GM23338 (cell line): ENCODE measurements at regions not wholly inside any gene's neighbourhood (a gene's known extent, or its start where the extent isn't known, plus 50 kb on each side); places are given as distances from the start of the nearest gene placed in this dataset.

ENCODE experiments used
- ATAC-seq: fragments of 200-7000 bp; cut with Tn5 transposase; 3 replicates; pipeline ENCODE4 v1.9.1; 2020
- DNase-seq: peaks from one replicate; pipeline ENCODE4 v3.0.0-alpha.2; 2015; ENCODE audit warnings: low spot score
- H2AFZ ChIP-seq: fragments of 200-600 bp; sonication (generic); 2 replicates; pipeline ENCODE4 v1.8.0; 2016; ENCODE audit warnings: antibody characterized with exemption, mild to moderate bottlenecking, moderate library complexity
- H3F3A ChIP-seq: fragments of 200-600 bp; sonication (generic); replicated peaks from 2 replicates; pipeline ENCODE4 v1.8.0; 2017; ENCODE audit warnings: antibody characterized with exemption, mixed run types, low read depth
- H3K27ac ChIP-seq: fragments of 200-600 bp; sonication (generic); 2 replicates; pipeline ENCODE4 v1.6.1; 2016; ENCODE audit warnings: low read depth
- H3K27me3 ChIP-seq: fragments of 200-600 bp; sonication (generic); 2 replicates; pipeline ENCODE4 v1.8.0; 2016; ENCODE audit warnings: mild to moderate bottlenecking, mixed run types, moderate library complexity; ENCODE audit not compliant: insufficient read depth
- H3K36me3 ChIP-seq: fragments of 200-600 bp; sonication (generic); 2 replicates; pipeline ENCODE4 v1.8.0; 2016; ENCODE audit warnings: mild to moderate bottlenecking; ENCODE audit not compliant: insufficient read depth
- H3K4me1 ChIP-seq: fragments of 200-600 bp; sonication (generic); 2 replicates; pipeline ENCODE4 v1.8.0; 2016; ENCODE audit warnings: mild to moderate bottlenecking, moderate library complexity; ENCODE audit not compliant: insufficient read depth
- H3K4me2 ChIP-seq: fragments of 200-600 bp; sonication (generic); 2 replicates; pipeline ENCODE4 v1.7.1; 2017; ENCODE audit warnings: mixed run types
- H3K4me3 ChIP-seq: fragments of 200-600 bp; sonication (generic); 2 replicates; pipeline ENCODE4 v1.6.1; 2016; ENCODE audit warnings: mixed run types
- H3K79me2 ChIP-seq: fragments of 200-600 bp; sonication (generic); replicated peaks from 2 replicates; pipeline ENCODE4 v1.8.0; 2017; ENCODE audit warnings: mild to moderate bottlenecking; ENCODE audit not compliant: insufficient read depth
- H3K9me2 ChIP-seq: fragments of 200-600 bp; sonication (generic); 2 replicates; pipeline ENCODE4 v1.8.0; 2017; ENCODE audit not compliant: insufficient read depth
- H4K20me1 ChIP-seq: fragments of 200-600 bp; sonication (generic); replicated peaks from 2 replicates; pipeline ENCODE4 v1.8.0; 2017; ENCODE audit warnings: mild to moderate bottlenecking; ENCODE audit not compliant: insufficient read depth
- H3K27ac Mint-ChIP-seq: 2 replicates; pipeline ENCODE4 v1.8.0; 2020; ENCODE audit warnings: inconsistent platforms, mild to moderate bottlenecking, moderate library complexity, mixed read lengths
- H3K27me3 Mint-ChIP-seq: 3 replicates; pipeline ENCODE4 v1.8.0; 2022; ENCODE audit warnings: low read depth, mild to moderate bottlenecking, moderate library complexity, mixed read lengths, inconsistent platforms; ENCODE audit not compliant: insufficient read depth, poor library complexity
- H3K36me3 Mint-ChIP-seq: 3 replicates; pipeline ENCODE4 v1.8.0; 2021; ENCODE audit warnings: low read depth, mild to moderate bottlenecking, inconsistent platforms, moderate library complexity, mixed read lengths
- H3K4me1 Mint-ChIP-seq: 3 replicates; pipeline ENCODE4 v1.8.0; 2020; ENCODE audit warnings: mild to moderate bottlenecking, inconsistent platforms, mixed read lengths
- H3K4me3 Mint-ChIP-seq: 3 replicates; pipeline ENCODE4 v1.8.0; 2021; ENCODE audit warnings: moderate library complexity, mild to moderate bottlenecking, inconsistent platforms, mixed read lengths
- H3K9me3 Mint-ChIP-seq: 3 replicates; pipeline ENCODE4 v1.8.0; 2020; ENCODE audit warnings: moderate library complexity, mild to moderate bottlenecking, inconsistent platforms, mixed read lengths
- CREB1 ChIP-seq: fragments of 250-450 bp; sonication (Bioruptor Pico); IDR thresholded peaks from 2 replicates; pipeline ENCODE4 v1.5.0; 2020; ENCODE audit warnings: low read depth, mild to moderate bottlenecking, moderate library complexity
- EZH2 ChIP-seq: fragments of 200-600 bp; sonication (generic); IDR thresholded peaks from one replicate; pipeline ENCODE4 v1.8.0; 2017; ENCODE audit warnings: antibody characterized with exemption, mild to moderate bottlenecking, low read depth; ENCODE audit not compliant: unreplicated experiment
- EZH2phosphoT487 ChIP-seq: fragments of 200-600 bp; sonication (generic); IDR thresholded peaks from one replicate; pipeline ENCODE4 v1.8.1; 2018; ENCODE audit warnings: antibody characterized with exemption; ENCODE audit not compliant: unreplicated experiment
- JUNB ChIP-seq: IDR thresholded peaks from one replicate; pipeline ENCODE4 v1.6.1; 2016; ENCODE audit warnings: antibody characterized with exemption; ENCODE audit not compliant: unreplicated experiment
- NANOG ChIP-seq: IDR thresholded peaks from 2 replicates; pipeline ENCODE4 v1.6.1; 2016; ENCODE audit warnings: antibody characterized with exemption, borderline replicate concordance
- POLR2AphosphoS5 ChIP-seq: IDR thresholded peaks from 2 replicates; pipeline ENCODE4 v1.6.1; 2016; ENCODE audit warnings: antibody characterized with exemption, low read depth
- STAT1 ChIP-seq: IDR thresholded peaks from one replicate; pipeline ENCODE4 v1.6.1; 2016; ENCODE audit warnings: antibody characterized with exemption; ENCODE audit not compliant: unreplicated experiment
- ZNF114 ChIP-seq: fragments of 250-450 bp; sonication (Bioruptor Pico); IDR thresholded peaks from 2 replicates; pipeline ENCODE4 v1.5.0; 2020; ENCODE audit warnings: mild to moderate bottlenecking, moderate library complexity
- ZNF331 ChIP-seq: fragments of 250-450 bp; sonication (Bioruptor Pico); IDR thresholded peaks from 2 replicates; pipeline ENCODE4 v1.5.0; 2020; ENCODE audit warnings: low read depth, mild to moderate bottlenecking, moderate library complexity
- TF ChIP-seq, protein P1 (sequence below): IDR thresholded peaks from one replicate; pipeline ENCODE4 v1.6.1; 2018; ENCODE audit warnings: antibody characterized with exemption; ENCODE audit not compliant: unreplicated experiment
- TF ChIP-seq, protein P2 (sequence below), 2 experiments: fragments of 200-600 bp in 1 of 2; sonication (generic) in 1 of 2; conservative IDR thresholded peaks; 2 replicates each; pipeline versions ENCODE4 v1.5.1 to v1.6.1; 2016 to 2017; ENCODE audit warnings: antibody characterized with exemption in 2 of 2, low read depth in 2 of 2, mild to moderate bottlenecking in 2 of 2, moderate library complexity in 1 of 2
- TF ChIP-seq, protein P3 (sequence below): fragments of 250-450 bp; sonication (Bioruptor Pico); IDR thresholded peaks from 2 replicates; pipeline ENCODE4 v1.5.0; 2020; ENCODE audit warnings: mild to moderate bottlenecking, moderate library complexity
- TF ChIP-seq, protein P4 (sequence below): IDR thresholded peaks from 2 replicates; pipeline ENCODE4 v1.6.1; 2016; ENCODE audit warnings: antibody characterized with exemption

DNA sequence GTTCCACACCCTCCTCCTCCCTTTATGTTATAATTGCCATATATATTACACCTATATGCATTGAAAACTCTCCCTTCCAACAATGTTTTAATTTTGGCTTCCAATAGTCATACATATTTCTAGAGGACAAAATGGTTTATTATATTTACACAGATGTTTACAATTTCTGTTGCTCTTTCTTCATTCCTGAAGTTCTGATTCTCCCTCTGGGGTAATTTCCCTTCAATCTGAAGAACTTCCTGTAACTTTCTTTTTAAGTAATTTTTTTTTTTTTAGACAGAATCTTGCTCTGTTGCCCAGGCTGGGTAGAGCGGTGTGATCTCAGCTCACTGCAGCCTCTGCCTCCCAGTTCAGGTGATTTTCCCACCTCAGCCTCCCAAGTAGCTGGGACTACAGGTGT lies 173.0 kb upstream of the MAP1B start:
- Mint-ChIP-seq H3K27ac (no peak overlapping the region), H3K9me3 (no peaks in the 10 kb centered on the region), H3K27me3 (peaks cover 2% of the 10 kb centered on the region), H3K4me1 (peaks cover 32% of the 10 kb centered on the region), H3K4me3 (no peak overlapping the region), H3K36me3 (no peaks in the 10 kb centered on the region)
- H3F3A ChIP-seq = no peaks in the 10 kb centered on the region
- ATAC-seq (no peak), DNase-seq (no peak)
- no peaks in the 10 kb centered on the region for H4K20me1 ChIP-seq
- no peak overlapping the region for H3K27ac ChIP-seq
- H3K79me2 ChIP-seq = no peaks in the 10 kb centered on the region
- H3K9me2 ChIP-seq = no peaks in the 10 kb centered on the region; the same call in 1 of the 2 replicates
- TF ChIP-seq, protein P1, sequence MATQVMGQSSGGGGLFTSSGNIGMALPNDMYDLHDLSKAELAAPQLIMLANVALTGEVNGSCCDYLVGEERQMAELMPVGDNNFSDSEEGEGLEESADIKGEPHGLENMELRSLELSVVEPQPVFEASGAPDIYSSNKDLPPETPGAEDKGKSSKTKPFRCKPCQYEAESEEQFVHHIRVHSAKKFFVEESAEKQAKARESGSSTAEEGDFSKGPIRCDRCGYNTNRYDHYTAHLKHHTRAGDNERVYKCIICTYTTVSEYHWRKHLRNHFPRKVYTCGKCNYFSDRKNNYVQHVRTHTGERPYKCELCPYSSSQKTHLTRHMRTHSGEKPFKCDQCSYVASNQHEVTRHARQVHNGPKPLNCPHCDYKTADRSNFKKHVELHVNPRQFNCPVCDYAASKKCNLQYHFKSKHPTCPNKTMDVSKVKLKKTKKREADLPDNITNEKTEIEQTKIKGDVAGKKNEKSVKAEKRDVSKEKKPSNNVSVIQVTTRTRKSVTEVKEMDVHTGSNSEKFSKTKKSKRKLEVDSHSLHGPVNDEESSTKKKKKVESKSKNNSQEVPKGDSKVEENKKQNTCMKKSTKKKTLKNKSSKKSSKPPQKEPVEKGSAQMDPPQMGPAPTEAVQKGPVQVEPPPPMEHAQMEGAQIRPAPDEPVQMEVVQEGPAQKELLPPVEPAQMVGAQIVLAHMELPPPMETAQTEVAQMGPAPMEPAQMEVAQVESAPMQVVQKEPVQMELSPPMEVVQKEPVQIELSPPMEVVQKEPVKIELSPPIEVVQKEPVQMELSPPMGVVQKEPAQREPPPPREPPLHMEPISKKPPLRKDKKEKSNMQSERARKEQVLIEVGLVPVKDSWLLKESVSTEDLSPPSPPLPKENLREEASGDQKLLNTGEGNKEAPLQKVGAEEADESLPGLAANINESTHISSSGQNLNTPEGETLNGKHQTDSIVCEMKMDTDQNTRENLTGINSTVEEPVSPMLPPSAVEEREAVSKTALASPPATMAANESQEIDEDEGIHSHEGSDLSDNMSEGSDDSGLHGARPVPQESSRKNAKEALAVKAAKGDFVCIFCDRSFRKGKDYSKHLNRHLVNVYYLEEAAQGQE = no peak
- TF ChIP-seq, protein P2, sequence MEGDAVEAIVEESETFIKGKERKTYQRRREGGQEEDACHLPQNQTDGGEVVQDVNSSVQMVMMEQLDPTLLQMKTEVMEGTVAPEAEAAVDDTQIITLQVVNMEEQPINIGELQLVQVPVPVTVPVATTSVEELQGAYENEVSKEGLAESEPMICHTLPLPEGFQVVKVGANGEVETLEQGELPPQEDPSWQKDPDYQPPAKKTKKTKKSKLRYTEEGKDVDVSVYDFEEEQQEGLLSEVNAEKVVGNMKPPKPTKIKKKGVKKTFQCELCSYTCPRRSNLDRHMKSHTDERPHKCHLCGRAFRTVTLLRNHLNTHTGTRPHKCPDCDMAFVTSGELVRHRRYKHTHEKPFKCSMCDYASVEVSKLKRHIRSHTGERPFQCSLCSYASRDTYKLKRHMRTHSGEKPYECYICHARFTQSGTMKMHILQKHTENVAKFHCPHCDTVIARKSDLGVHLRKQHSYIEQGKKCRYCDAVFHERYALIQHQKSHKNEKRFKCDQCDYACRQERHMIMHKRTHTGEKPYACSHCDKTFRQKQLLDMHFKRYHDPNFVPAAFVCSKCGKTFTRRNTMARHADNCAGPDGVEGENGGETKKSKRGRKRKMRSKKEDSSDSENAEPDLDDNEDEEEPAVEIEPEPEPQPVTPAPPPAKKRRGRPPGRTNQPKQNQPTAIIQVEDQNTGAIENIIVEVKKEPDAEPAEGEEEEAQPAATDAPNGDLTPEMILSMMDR (conservative IDR thresholded peaks at IDR 0.05; ENCODE audit: low read depth in 2 of 2) = no peak
- TF ChIP-seq, protein P3, sequence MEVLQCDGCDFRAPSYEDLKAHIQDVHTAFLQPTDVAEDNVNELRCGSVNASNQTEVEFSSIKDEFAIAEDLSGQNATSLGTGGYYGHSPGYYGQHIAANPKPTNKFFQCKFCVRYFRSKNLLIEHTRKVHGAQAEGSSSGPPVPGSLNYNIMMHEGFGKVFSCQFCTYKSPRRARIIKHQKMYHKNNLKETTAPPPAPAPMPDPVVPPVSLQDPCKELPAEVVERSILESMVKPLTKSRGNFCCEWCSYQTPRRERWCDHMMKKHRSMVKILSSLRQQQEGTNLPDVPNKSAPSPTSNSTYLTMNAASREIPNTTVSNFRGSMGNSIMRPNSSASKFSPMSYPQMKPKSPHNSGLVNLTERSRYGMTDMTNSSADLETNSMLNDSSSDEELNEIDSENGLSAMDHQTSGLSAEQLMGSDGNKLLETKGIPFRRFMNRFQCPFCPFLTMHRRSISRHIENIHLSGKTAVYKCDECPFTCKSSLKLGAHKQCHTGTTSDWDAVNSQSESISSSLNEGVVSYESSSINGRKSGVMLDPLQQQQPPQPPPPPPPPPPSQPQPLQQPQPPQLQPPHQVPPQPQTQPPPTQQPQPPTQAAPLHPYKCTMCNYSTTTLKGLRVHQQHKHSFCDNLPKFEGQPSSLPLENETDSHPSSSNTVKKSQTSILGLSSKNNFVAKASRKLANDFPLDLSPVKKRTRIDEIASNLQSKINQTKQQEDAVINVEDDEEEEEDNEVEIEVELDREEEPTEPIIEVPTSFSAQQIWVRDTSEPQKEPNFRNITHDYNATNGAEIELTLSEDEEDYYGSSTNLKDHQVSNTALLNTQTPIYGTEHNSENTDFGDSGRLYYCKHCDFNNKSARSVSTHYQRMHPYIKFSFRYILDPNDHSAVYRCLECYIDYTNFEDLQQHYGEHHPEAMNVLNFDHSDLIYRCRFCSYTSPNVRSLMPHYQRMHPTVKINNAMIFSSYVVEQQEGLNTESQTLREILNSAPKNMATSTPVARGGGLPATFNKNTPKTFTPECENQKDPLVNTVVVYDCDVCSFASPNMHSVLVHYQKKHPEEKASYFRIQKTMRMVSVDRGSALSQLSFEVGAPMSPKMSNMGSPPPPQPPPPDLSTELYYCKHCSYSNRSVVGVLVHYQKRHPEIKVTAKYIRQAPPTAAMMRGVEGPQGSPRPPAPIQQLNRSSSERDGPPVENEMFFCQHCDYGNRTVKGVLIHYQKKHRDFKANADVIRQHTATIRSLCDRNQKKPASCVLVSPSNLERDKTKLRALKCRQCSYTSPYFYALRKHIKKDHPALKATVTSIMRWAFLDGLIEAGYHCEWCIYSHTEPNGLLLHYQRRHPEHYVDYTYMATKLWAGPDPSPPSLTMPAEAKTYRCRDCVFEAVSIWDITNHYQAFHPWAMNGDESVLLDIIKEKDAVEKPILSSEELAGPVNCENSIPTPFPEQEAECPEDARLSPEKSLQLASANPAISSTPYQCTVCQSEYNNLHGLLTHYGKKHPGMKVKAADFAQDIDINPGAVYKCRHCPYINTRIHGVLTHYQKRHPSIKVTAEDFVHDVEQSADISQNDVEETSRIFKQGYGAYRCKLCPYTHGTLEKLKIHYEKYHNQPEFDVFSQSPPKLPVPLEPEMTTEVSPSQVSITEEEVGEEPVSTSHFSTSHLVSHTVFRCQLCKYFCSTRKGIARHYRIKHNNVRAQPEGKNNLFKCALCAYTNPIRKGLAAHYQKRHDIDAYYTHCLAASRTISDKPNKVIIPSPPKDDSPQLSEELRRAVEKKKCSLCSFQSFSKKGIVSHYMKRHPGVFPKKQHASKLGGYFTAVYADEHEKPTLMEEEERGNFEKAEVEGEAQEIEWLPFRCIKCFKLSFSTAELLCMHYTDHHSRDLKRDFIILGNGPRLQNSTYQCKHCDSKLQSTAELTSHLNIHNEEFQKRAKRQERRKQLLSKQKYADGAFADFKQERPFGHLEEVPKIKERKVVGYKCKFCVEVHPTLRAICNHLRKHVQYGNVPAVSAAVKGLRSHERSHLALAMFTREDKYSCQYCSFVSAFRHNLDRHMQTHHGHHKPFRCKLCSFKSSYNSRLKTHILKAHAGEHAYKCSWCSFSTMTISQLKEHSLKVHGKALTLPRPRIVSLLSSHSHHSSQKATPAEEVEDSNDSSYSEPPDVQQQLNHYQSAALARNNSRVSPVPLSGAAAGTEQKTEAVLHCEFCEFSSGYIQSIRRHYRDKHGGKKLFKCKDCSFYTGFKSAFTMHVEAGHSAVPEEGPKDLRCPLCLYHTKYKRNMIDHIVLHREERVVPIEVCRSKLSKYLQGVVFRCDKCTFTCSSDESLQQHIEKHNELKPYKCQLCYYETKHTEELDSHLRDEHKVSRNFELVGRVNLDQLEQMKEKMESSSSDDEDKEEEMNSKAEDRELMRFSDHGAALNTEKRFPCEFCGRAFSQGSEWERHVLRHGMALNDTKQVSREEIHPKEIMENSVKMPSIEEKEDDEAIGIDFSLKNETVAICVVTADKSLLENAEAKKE (CRISPR knock-in tag) = no peak
- TF ChIP-seq EZH2 (no peak), CREB1 (no peak), ZNF114 (CRISPR knock-in tag) (no peak), STAT1 (no peak), ZNF331 (CRISPR knock-in tag) (no peak), JUNB (no peak), NANOG (no peak), POLR2AphosphoS5 (no peak), EZH2phosphoT487 (no peak)
- TF ChIP-seq, protein P4, sequence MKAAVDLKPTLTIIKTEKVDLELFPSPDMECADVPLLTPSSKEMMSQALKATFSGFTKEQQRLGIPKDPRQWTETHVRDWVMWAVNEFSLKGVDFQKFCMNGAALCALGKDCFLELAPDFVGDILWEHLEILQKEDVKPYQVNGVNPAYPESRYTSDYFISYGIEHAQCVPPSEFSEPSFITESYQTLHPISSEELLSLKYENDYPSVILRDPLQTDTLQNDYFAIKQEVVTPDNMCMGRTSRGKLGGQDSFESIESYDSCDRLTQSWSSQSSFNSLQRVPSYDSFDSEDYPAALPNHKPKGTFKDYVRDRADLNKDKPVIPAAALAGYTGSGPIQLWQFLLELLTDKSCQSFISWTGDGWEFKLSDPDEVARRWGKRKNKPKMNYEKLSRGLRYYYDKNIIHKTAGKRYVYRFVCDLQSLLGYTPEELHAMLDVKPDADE = no peak
- H3K4me1 ChIP-seq = peaks cover 12% of the 10 kb centered on the region
- H3K36me3 ChIP-seq = no peaks in the 10 kb centered on the region
- no peak overlapping the region for H3K4me2 ChIP-seq
- no peak overlapping the region for H3K4me3 ChIP-seq
- H3K27me3 ChIP-seq = no peaks in the 10 kb centered on the region
- H2AFZ ChIP-seq = no peak overlapping the region
